ENCODE measurements at regions not wholly inside any gene's neighbourhood (a gene's known extent, or its start where the extent isn't known, plus 50 kb on each side); places are given as distances from the start of the nearest gene placed in this dataset.

- TF ChIP-seq CTCF (IDR thresholded peaks at IDR 0.05) (no peak), EP300 (IDR thresholded peaks at IDR 0.05; ENCODE audit: low read depth) (no peak)
These were observed 141.0 kb downstream of the GADD45G start for GRCh38 chr9:89745601-89746376.
